Bone marrow (tissue), 2 donors: ENCODE measurements at regions not wholly inside any gene's neighbourhood (a gene's known extent, or its start where the extent isn't known, plus 50 kb on each side); places are given as distances from the start of the nearest gene placed in this dataset.

Experiments
- DNase-seq, 2 donors: peaks; one replicate each; lab custom pipeline; 2025; lab: John Stamatoyannopoulos, UW

- DNase-seq, result no peak
Observed at GRCh38 chr15:46251903-46252302, 617.1 kb downstream of the SQOR start.

DNA sequence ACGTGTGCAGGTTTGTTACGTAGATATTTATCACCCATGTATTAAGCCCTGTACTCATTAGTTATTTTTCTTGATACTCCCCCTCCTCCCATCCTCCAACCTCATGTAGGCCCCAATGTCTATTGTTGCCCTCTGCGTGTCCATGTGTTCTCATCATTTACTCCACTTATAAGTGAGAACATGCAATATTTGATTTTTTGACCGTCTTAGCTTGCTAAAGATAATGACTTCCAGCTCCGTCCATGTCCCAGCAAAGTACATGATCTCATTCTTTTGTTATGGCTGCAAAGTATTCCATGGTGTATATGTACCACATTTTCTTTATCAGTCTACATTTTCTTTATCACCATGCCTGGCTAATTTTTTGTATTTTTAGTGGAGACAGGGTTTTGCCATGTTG lies 623.2 kb downstream of the SQOR start:
- no peak for DNase-seq

- DNase-seq, result no peak
Observed at GRCh38 chr15:46260937-46261336, 626.1 kb downstream of the SQOR start.

GRCh38 chr15:46265664-46266347 lies 631.0 kb downstream of the SQOR start:
- no peak for DNase-seq

GRCh38 chr15:46266661-46267060 lies 631.8 kb downstream of the SQOR start:
- DNase-seq, result no peak

- DNase-seq, result no peak
Observed at GRCh38 chr15:46270481-46271147, 635.8 kb downstream of the SQOR start.

DNA sequence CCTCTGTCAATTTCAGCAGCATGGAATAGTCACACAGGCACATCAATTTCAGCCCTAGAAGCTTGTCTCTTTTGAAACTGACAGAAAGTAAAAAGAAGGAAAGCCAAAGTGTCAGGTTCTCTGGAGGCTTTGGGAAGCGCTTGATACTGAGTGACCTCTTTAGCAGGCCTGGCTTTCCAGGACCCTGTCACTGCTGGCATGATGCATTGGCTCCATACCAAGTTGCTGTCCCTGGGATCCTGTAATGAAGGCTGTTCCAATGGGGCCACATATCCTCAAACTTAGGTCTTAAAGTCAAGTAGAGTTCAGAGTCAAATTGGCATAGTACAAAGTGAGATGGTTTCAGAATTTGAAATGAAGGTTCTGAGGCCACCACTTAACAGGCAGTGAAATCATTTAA lies 640.9 kb downstream of the SQOR start:
- no peak for DNase-seq

- DNase-seq, result no peak
Observed at GRCh38 chr15:46277451-46277850, 642.6 kb downstream of the SQOR start.

GRCh38 chr15:46278062-46278461 lies 643.2 kb downstream of the SQOR start:
- DNase-seq, result no peak

GRCh38 chr15:46278486-46279090 lies 643.8 kb downstream of the SQOR start:
- DNase-seq, result no peak

GRCh38 chr15:46280762-46281542 lies 646.1 kb downstream of the SQOR start:
- no peak for DNase-seq

- DNase-seq, result no peak
Observed at GRCh38 chr15:46293550-46293949, 658.7 kb downstream of the SQOR start.

DNA sequence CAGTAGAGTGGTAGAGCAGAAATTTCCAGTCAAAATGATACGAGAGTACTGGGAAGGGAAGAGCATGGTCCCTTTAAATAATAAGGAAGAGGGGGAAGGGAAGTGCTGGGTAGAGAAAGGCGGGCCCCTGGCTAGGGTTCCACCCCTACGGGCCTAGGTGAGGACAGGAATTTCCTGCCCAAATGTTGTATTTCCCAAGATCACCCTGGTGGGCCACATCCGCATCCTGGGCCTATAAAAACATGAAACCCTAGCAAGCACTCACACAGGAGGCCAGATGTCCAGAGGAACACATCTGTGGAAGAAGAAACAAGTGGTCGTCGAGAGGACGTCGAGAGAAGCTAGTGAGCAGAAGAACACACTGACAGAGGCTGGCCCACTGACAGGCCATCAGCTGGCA lies 661.2 kb downstream of the SQOR start:
- no peak for DNase-seq

GRCh38 chr15:46296797-46297196 lies 662.0 kb downstream of the SQOR start:
- DNase-seq, result no peak

GRCh38 chr15:46297766-46298165 lies 662.9 kb downstream of the SQOR start:
- DNase-seq, result no peak

DNA sequence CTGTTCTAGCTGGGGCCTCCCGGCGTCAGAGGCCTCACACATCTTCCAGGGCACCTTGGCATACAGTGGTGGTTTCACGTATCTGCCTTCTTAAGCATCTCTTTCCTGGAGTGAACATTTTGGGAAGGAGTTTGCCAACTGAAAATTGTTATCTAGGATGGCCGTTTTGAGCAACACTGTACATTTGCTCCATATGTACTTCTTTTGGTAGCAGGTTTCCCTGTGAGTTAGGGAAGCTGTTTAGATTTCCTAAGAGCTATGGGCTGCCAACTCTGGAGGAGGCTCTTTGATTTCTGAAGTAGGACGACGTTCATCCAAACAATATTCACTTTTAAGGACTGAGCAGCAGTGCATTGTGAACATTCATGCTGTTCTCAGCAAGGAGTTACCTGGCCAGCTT lies 665.9 kb downstream of the SQOR start:
- no peak for DNase-seq

DNA sequence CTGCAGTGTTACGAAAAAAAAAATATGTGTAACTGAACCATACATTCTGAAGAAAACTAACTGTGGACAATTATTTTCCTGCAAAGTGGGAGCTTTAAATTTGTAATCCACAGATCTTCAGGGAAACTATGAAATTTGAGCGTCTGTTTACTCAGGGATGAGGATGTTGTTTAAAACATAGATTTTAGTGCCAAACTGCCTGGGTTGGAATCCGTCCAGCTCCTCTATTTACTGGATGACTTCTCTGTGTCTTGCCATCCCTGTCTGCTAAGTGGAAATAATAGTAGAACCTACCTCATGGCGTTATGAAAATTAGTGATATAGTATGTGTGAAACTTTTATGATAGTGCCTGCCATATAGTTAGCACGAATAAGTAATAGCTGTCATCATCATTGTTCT lies 666.5 kb downstream of the SQOR start:
- no peak for DNase-seq

DNA sequence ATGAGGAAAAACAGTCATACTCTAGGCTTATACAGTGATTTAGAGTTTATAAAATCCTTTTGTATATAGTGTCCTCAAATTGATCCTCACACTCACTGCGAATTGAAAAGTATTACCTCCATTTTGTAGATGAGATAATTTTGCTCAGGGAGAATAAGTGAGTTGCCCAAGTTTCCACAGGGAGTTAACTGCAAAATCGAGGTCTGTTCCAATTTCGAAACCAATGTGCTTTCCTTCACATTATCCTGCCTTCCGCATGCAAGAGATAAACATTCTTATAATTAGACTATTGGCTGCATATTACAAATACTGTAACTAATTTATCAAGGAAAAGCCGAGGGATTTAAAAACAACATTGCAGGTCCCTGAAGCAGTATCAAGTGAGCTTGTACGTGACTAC lies 667.0 kb downstream of the SQOR start:
- DNase-seq, result no peak

- DNase-seq, result no peak
Observed at GRCh38 chr15:46304321-46304720, 669.5 kb downstream of the SQOR start.

DNA sequence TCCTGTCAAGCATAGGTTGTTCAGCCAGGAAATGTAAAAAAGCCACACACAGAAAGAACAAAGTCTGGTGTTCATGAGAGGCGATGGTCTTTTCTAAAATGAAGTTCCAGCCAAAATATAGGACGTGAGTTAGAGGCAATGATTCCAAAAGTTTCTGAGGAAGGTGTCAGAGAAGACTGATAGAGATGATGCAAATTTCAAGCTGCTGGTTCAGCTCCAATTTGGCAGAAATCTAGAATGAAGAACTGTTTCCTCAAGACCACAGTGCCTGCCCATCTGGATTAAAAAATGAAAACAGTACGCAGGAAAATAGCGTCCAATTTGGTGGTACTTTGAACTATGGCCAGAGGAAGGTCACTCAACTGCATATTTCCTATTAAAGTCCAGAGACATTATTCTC lies 672.9 kb downstream of the SQOR start:
- DNase-seq, result no peak

DNA sequence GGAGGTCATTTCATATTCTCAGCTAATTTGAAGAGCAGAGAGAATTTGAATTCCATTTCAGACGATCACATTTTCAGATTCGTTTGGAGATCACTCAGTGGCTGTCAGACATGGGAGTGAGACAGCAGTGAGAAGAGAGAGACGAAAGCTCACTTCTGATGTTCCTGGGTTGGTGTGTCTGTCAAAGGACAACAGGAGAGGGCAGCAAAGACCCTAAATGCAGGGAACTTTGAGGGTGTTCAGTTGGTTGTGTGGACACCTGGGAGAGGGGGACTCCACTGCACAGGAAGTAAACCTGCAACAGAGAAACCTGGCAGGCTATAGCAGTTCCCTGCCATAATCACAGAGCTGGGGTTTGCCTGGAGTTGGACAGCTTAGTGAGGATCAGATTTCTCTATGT lies 675.1 kb downstream of the SQOR start:
- DNase-seq, result no peak

- DNase-seq, result peak in 1 of 2 donors; percentile 32
Observed at GRCh38 chr15:46312133-46312740, 677.4 kb downstream of the SQOR start.
